Renal cortical epithelial cell (primary cell): ENCODE measurements at regions not wholly inside any gene's neighbourhood (a gene's known extent, or its start where the extent isn't known, plus 50 kb on each side); places are given as distances from the start of the nearest gene placed in this dataset.

ENCODE experiments used
- DNase-seq: peaks from one replicate; pipeline ENCODE4 v3.0.0-alpha.2; 2011; ENCODE audit warnings: low read depth

- no peak for DNase-seq
Measured at GRCh38 chrX:42151808-42152207, 228.5 kb upstream of the CASK start.

GRCh38 chrX:42149765-42150164, 226.4 kb upstream of the CASK start:
- no peak for DNase-seq

- no peak for DNase-seq
Measured at GRCh38 chrX:42149281-42149680, 225.9 kb upstream of the CASK start.

- DNase-seq: no peak
Measured at GRCh38 chrX:42143866-42144592, 220.7 kb upstream of the CASK start.

GRCh38 chrX:42140320-42140719, 217.0 kb upstream of the CASK start:
- no peak for DNase-seq

GRCh38 chrX:42135583-42136228, 212.4 kb upstream of the CASK start:
- no peak for DNase-seq

GRCh38 chrX:42131856-42132255, 208.5 kb upstream of the CASK start:
- DNase-seq: peak; percentile 11

- DNase-seq: peak; percentile 22
Measured at GRCh38 chrX:42129022-42129940, 205.9 kb upstream of the CASK start.

GRCh38 chrX:42128587-42128986, 205.2 kb upstream of the CASK start:
- DNase-seq: no peak

- no peak for DNase-seq
Measured at GRCh38 chrX:42128020-42128419, 204.7 kb upstream of the CASK start.

- no peak for DNase-seq
Measured at GRCh38 chrX:42127563-42127962, 204.2 kb upstream of the CASK start.

- no peak for DNase-seq
Measured at GRCh38 chrX:42123369-42123768, 200.0 kb upstream of the CASK start.

GRCh38 chrX:42119076-42119475, 195.7 kb upstream of the CASK start:
- peak; percentile 94 for DNase-seq

GRCh38 chrX:42117318-42117717, 194.0 kb upstream of the CASK start:
- DNase-seq: no peak

- DNase-seq: no peak
Measured at GRCh38 chrX:42109428-42109827, 186.1 kb upstream of the CASK start.

- no peak for DNase-seq
Measured at GRCh38 chrX:42107495-42108488, 184.4 kb upstream of the CASK start.

GRCh38 chrX:42106556-42106955, 183.2 kb upstream of the CASK start:
- DNase-seq: no peak

- no peak for DNase-seq
Measured at GRCh38 chrX:42102586-42103282, 179.4 kb upstream of the CASK start.

GRCh38 chrX:42098900-42099299, 175.5 kb upstream of the CASK start:
- DNase-seq: no peak

- peak; percentile 54 for DNase-seq
Measured at GRCh38 chrX:42097486-42097885, 174.1 kb upstream of the CASK start.
